GM18520 (cell line): ENCODE measurements at regions not wholly inside any gene's neighbourhood (a gene's known extent, or its start where the extent isn't known, plus 50 kb on each side); places are given as distances from the start of the nearest gene placed in this dataset.

Experiments used
- ATAC-seq: cut with Tn5 transposase; IDR thresholded peaks from one replicate; pipeline ENCODE4 v1.9.1; 2021; ENCODE audit not compliant: unreplicated experiment

DNA sequence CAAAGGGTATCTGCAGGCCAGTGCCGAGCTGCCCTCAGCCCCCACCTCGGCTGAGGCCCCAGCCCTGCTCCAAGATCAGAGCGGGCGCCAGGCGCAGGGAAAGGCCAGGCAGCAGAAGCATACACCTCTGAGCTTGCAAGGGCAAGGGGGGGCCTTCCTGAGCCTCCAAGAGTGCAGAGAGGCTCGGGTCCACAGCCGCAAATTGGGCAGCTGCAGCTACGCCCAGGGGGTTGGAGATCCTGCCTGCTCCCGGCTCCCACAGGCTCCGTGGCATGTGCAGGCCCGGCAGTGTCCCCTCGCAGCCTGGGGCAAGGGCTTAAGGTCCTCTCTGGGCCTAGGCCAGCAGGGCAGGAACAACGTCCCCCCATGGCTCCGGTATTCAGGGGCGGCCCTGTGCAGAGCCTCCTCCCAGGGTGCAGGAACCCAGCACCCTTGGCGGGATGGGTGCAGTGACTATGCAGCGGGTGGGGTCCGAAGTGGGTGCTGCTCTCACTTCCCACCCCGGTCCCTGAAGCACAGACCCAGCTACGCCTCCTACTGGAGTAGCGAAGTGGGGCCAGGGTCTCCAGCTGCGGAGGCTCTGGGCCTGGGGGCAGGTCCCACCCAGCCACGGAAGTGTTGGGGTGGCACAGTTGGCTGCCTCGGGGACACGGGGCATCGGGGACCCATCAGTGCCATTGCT, 120.2 kb upstream of the TMEFF2 start:
- ATAC-seq, result no peak

DNA sequence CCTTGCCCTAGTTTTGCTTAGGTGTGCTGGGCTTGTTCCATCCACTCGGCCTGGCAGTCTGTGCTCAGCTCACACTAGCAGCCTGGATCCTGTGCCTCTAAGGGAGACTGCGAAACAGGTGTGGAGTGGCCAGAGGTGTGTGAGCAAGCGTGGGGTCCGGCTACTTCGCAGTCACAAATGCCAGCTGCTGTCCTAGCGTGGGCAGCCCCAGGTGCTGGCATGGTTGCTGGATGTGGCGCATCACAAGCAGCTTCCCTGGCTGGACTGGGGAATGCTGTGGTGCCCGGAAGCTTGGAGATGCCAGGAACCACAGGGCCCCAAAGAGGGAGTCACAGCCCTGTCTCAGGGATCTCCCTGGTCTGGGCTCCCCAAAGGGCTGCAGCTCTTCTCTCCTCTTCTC, 119.0 kb upstream of the TMEFF2 start:
- ATAC-seq, result no peak

DNA sequence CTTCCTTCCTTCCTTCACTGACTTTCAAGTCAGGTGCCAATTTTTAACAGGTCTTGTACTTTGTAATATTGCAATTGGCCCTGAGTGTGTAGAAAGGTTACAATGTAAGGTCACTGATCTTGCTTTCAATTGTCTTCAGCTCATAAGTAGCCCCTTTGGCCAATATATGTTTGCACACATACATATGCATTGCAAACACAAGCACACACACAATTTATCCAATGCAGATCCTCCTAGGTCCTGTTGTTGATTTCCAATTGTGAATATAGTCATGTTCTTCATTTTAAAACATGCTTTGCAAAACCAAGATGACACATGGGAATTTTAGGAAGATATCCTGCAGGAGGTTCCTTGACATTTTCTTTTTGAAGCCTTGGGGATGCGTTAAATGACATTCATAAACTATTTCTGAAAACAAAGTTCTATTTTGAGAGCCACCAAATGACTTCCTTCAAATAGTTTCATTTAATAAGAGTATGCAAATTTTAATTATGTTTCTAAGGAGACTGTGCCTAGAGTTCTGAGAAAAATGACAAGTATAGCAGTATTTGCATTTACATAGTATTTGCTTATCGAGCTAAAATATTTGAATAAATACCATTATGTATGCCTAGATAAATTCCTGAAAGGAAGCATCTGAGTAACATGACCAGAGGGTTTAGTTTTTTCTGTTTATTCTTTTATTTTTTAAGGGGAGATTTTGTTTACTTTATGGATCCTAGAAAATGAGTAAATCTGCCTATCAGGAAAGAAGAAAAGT, 117.1 kb upstream of the TMEFF2 start:
- ATAC-seq, result no peak

GRCh38 chr2:192307530-192307929, 112.8 kb upstream of the TMEFF2 start:
- ATAC-seq, result no peak

DNA sequence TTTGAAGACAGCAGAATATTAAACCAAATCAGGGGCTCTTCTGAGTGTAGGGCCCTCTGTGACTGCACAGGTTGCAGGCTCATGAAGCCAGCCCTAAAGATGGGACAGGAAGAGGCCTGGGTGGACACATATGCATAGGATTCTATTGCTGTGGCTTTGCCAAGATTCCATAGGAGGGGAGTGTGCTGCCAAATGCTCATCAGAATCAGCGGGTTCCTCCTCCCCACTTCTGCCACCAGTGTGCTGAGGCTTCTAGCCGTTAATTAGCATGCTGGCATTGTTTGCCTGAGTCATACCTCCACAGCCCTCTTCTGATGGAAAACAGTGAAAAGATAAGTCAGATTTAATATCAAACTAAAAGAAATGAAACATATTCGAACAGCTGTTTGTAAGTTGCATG, 103.9 kb upstream of the TMEFF2 start:
- ATAC-seq, result no peak

GRCh38 chr2:192292478-192292877, 97.7 kb upstream of the TMEFF2 start:
- ATAC-seq, result no peak

- ATAC-seq, result no peak
These were observed 93.6 kb upstream of the TMEFF2 start for GRCh38 chr2:192288295-192288694.

DNA sequence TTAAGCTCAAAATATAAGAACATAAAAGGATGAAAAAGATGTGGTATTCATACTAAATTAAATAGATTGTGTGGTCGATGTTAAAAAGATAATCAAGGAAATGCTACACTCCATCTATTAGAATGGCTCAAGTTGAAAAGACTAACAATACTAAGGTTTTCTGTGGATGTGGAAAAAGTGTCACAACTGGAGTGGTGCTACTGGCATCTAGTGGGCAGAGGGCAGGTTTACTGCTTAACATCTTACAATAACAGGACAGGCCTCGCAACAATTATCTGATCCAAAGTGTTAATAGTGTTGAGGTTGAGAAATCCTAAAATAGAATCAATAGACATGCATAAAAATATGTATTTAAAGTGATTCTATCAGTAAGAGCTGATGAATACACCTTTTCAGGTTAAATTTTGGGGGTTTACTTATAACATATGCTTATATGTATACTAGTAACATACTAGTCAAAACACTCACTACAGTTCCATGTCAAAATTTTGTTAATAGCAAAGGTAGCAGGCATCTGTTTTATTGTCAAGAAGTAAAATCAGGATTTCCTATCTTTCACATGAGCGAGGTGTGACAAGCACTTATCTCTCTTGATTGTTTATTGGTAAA, 91.5 kb upstream of the TMEFF2 start:
- ATAC-seq, result no peak

GRCh38 chr2:192283450-192283849, 88.7 kb upstream of the TMEFF2 start:
- no peak for ATAC-seq

DNA sequence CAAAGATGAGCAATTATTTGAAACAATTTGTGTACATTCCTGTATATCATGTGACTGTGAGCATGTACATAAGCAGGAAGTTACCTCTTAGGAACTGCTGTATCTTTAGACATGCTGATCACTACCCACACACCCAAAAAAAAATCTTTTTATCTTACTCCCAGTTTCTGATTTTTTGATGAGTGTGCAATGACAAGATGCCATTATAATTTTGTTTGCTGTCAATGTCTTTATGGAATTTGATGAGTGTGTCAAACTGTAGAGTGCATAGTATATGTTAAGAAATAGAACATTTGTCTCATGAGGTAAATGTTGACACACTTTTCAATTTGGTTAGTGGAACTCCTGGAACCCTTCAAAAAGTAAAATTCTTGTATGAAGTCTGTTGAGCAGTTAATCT, 84.0 kb upstream of the TMEFF2 start:
- no peak for ATAC-seq

DNA sequence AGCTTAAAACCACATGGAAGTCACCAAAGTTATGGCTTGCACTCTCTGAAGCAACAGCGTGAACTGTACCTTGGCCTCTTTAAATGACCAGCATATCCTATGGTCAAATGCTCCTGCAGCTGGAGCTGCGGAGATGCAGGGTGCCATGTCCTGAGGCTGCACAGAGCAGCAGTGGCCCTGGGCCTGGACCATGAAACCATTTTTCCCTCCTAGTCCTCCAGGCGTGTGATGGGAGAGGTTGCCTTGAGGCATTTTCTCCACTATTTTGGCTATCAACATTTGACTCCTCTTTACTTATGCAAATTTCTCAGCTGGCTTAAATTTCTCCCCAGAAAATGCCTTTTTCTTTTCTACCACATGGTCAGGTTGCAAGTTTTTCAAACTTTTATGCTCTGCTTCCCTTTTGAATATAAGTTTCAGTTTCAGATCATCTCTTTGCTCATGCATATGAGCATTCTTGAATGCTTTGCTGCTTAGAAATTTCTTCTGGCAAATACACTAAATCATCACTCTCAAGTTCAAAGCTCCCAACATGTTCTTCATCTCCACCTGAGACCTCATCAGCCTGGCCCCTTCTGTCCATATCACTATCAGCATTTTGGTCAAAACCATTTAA, 82.9 kb upstream of the TMEFF2 start:
- no peak for ATAC-seq

DNA sequence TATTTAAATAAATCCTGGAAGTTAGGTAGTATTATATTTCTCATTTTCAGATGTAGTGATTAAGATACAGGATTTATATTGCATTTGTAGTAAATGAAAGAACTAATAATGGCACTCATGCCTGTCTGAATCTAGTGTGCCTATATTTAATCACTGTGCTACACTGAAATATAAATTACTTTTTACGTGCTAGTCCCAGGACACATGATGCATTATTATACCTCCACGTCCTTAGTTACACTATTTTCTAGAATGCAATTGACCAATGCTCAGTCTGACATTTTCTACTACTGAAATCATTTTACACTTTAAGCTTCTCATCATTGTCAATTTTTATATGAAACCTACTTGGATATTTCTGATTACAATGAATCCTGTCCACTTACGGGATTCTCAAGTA, 80.9 kb upstream of the TMEFF2 start:
- ATAC-seq, result no peak

DNA sequence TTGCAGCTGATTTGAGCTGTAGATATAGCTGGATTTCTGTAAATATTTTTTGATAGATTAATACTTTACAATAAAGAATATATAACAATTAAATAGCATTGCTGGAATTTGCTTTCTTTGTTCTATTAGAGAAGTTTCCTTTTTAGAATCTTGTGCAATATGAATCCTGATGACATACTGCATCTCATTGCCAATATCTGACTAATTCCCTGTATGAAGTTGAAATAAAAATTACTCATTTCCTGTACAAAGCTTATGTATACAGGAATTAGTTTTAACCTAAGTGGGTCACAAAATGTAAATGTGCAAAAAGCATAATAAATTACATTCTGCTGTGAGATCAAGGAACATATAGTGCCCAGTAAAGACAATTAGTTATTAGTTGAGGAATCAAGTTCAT, 72.8 kb upstream of the TMEFF2 start:
- ATAC-seq, result no peak

- ATAC-seq, result no peak
These were observed 71.0 kb upstream of the TMEFF2 start for GRCh38 chr2:192265751-192266150.

DNA sequence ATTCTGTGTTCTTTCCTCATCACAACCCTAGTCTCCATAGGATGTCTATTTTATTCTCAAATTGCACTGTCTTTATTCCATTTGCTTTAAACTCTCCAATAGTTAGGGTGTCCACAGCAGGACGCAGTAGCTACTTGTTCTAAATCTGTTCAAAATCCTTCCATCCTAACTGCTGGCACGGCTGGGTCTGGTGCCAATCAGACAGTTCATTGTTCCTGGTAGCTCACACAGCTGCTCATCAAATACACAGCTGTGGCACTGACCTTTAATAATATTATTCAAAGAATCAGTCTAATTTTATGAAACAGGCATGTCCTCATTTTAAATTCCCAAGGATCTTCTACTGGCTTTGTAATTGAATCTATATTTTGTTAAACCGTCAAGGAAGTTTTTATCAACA, 59.7 kb upstream of the TMEFF2 start:
- ATAC-seq, result no peak

GRCh38 chr2:192253692-192254091, 59.0 kb upstream of the TMEFF2 start:
- ATAC-seq, result no peak

- ATAC-seq, result no peak
These were observed 56.2 kb upstream of the TMEFF2 start for GRCh38 chr2:192250961-192251360.

DNA sequence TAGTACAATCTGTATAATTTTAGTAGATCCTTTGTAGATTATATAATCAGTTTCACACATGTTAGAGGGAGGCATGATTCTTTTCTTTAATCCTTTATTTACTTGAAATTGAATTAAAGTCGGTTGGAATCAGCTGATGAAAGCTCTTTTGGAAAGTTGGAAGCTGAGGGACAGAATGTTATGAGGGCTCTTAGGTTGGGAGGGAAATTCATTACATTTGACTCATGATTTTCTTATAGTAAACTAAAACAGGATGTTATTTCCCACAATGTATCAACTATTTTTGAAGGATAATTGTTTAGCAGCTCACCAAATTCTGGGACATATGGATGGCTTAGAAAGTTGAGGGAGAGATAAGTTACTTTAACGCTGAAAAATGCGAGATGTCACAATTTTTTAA, 52.7 kb upstream of the TMEFF2 start:
- no peak for ATAC-seq

DNA sequence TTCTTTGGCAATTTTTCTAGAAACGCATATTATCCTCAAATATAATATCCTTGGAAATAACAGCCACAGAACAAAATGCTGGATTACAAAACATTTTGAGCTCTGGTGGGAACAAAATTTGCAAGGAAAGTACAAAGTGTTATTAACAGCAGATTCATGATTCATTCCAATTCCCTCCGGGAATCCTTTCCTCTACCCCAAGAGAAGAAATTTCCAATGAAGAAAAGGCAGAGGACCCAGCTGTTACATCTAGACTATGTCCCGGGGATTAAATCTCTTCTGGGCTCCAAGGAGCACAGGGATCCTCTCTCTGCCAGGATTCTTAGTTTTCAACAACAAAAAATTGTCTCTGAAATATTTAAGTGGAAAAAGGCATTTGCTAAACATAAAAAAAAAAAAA, 51.6 kb upstream of the TMEFF2 start:
- ATAC-seq, result no peak

DNA sequence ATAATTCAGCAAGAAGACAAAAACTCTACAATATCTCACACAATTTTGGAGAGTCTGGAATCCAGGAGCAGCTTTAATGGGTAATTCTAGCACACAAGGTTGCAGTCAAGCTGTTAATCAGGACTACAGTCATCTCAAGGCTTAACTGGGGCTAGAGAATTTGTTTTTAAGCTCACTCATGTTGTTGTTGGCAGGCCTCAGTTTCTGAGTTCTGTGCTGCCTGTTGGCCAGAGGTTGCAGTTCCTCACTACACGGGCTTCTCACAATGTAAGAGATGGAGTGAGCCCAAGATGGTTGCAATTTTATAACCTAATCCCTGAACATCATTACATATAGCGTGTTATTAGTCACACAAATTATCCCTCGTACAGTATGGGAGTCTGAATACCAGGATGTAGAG, 50.6 kb upstream of the TMEFF2 start:
- no peak for ATAC-seq
